ENCODE measurements at regions not wholly inside any gene's neighbourhood (a gene's known extent, or its start where the extent isn't known, plus 50 kb on each side); places are given as distances from the start of the nearest gene placed in this dataset.
"Not testable (repeated sequence)": the region's sequence is repeated elsewhere in the genome, so short reads cannot be mapped to it uniquely, and the experiment has no call there.

GRCh38 chr11:112538534-112539280 is 278.0 kb upstream of the PLET1 start:
- Mint-ChIP-seq H3K4me3 (no peak overlapping the region), H3K27ac (no peak overlapping the region), H3K36me3 (ENCODE audit: insufficient read depth) (no peaks in the 10 kb centered on the region), H3K9me3 (no peaks in the 10 kb centered on the region), H3K27me3 (peaks cover 51 to 63% of the 10 kb centered on the region in 2 donors), H3K4me1 (ENCODE audit: low read depth in 2 of 2) (peaks cover 0 to 3% of the 10 kb centered on the region in 2 donors)
- ATAC-seq (replicated peaks) (no peak), DNase-seq (no peak)

- not testable (repeated sequence) for H3K36me3 Mint-ChIP-seq (ENCODE audit: insufficient read depth); H3K9me3 Mint-ChIP-seq; H3K4me3 Mint-ChIP-seq; H3K27ac Mint-ChIP-seq; ATAC-seq (replicated peaks); DNase-seq; H3K4me1 Mint-ChIP-seq (ENCODE audit: low read depth in 2 of 2)
- H3K27me3 Mint-ChIP-seq: peaks cover 54 to 58% of the 10 kb centered on the region in 2 donors
Observed at GRCh38 chr11:112539281-112539555, 278.6 kb upstream of the PLET1 start.

DNA sequence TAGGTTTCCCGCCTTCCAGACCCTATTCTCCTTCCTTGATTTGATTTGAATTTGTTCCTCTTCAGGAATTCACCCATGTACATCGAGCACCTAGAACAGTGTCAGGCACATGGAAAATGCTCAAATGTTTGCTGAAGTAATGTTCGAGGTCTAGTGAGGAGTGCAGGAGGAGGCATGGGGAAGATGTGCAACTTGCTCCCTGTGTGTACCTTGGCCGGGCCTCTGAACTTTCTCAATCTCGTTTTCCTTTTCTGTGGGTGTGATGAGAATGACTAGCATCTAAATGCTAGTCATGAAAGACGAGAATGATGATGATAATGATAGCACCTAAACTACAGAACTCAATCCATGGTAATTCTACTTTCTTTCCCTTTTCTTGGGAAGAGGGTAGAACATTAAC is 279.1 kb upstream of the PLET1 start:
- no peak overlapping the region for H3K4me3 Mint-ChIP-seq
- H3K9me3 Mint-ChIP-seq: no peaks in the 10 kb centered on the region
- H3K27me3 Mint-ChIP-seq: peaks cover 50 to 53% of the 10 kb centered on the region in 2 donors
- ATAC-seq (replicated peaks) (no peak), DNase-seq (no peak)
- peaks cover 0 to 3% of the 10 kb centered on the region in 2 donors for H3K4me1 Mint-ChIP-seq (ENCODE audit: low read depth in 2 of 2)
- no peak overlapping the region for H3K27ac Mint-ChIP-seq
- no peaks in the 10 kb centered on the region for H3K36me3 Mint-ChIP-seq (ENCODE audit: insufficient read depth)

GRCh38 chr11:112540261-112540660 is 279.6 kb upstream of the PLET1 start:
- H3K4me1 Mint-ChIP-seq (ENCODE audit: low read depth in 2 of 2): peaks cover 0 to 3% of the 10 kb centered on the region in 2 donors
- ATAC-seq (replicated peaks): no peak
- no peak for DNase-seq
- H3K27ac Mint-ChIP-seq: no peak overlapping the region
- H3K36me3 Mint-ChIP-seq (ENCODE audit: insufficient read depth): no peaks in the 10 kb centered on the region
- no peak overlapping the region for H3K4me3 Mint-ChIP-seq
- H3K9me3 Mint-ChIP-seq: no peaks in the 10 kb centered on the region
- H3K27me3 Mint-ChIP-seq: peaks cover 45 to 47% of the 10 kb centered on the region in 2 donors

DNA sequence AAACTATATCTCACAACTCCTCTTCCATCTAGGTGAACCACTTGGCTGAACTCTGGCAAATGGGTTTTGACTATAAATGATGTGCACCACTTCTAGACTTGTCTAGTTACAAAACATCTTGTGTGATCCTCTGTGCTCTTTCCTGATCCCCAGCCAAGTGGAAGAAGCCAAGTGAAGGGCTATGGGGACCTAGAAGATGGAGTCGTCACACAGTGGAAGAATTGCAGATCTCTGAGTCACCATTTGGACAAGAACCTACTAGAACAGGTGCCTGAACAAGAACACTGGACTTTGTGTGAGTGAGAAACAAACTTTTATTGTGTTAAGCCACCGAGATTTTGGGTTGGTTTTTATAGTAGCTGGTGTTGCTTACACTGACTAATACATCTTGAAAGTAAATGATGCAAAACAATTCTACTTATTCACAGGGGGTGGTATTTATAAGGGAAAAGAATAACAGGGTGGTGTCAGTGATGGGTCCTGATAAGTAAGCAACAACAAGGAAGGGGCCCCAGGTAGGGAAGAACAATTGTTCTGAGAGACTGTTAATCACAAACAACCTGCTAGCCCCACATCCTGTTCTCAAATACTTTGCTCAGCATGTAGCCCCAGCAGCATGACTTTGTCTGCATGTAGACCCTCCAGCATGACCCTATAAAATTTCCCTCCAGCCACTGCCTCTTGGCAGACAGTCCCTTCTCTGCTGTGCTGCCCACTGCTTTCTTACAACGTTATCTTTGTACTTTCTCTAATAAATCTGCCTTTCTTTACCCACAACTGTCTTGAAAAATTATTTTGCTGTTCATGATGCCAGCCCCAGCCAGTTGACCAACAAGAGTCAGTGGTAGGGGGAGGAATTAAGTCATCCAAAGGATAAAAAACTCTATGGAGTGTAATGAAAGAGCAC is 280.7 kb upstream of the PLET1 start:
- no peak overlapping the region for H3K27ac Mint-ChIP-seq
- no peak for DNase-seq
- H3K4me3 Mint-ChIP-seq: no peak overlapping the region
- no peaks in the 10 kb centered on the region for H3K36me3 Mint-ChIP-seq (ENCODE audit: insufficient read depth)
- no peaks in the 10 kb centered on the region for H3K9me3 Mint-ChIP-seq
- no peak for ATAC-seq (replicated peaks)
- peaks cover 36 to 37% of the 10 kb centered on the region in 2 donors for H3K27me3 Mint-ChIP-seq
- peaks cover 0 to 3% of the 10 kb centered on the region in 2 donors for H3K4me1 Mint-ChIP-seq (ENCODE audit: low read depth in 2 of 2)

DNA sequence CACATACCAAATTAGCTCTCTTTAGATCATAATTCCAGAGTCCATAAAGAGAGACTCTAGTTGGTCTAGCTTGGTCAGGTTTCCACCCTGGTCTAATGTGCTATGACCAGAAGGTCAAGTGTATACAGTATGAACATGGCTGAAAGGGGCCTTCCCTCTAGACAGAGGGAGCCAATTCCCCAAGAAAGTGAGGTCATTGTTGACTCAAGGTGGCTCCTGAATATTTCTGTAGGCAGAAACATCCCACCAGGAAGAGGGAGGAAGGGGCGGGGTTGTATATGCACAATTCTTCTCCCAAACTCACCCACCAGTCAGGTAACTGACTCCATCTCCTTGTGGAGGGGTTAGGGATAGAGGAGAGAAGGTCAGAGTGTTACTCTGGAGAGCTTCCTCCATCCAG is 281.8 kb upstream of the PLET1 start:
- DNase-seq (no peak), ATAC-seq (replicated peaks) (no peak)
- Mint-ChIP-seq H3K9me3 (no peaks in the 10 kb centered on the region), H3K36me3 (ENCODE audit: insufficient read depth) (no peaks in the 10 kb centered on the region), H3K4me1 (ENCODE audit: low read depth in 2 of 2) (peaks cover 0 to 3% of the 10 kb centered on the region in 2 donors), H3K27ac (no peak overlapping the region), H3K27me3 (peaks cover 25 to 31% of the 10 kb centered on the region in 2 donors), H3K4me3 (no peak overlapping the region)

DNA sequence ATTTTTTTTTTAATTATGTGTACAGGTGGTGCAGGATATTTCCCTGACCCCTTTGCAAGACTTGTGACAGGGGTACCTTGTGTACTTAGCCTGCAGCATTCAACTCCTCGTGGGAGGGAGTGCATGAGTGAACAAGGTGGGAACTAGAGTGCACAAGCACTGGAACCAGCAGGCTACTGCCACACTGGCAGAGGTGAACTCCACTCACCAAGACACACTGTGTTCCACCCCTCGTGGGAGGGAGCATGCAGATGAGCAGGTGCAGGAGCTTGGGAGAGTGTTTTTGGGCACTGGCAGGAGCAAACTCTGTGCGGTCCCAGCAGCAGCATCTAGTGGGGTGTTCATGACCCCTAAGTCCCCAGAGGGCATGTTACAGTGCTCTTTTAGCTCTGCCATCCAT is 282.7 kb upstream of the PLET1 start:
- DNase-seq: no peak
- Mint-ChIP-seq H3K27me3 (peaks cover 17 to 26% of the 10 kb centered on the region in 2 donors), H3K36me3 (ENCODE audit: insufficient read depth) (no peaks in the 10 kb centered on the region), H3K4me3 (no peak overlapping the region), H3K9me3 (no peaks in the 10 kb centered on the region), H3K4me1 (ENCODE audit: low read depth in 2 of 2) (peaks cover 0 to 3% of the 10 kb centered on the region in 2 donors), H3K27ac (no peak overlapping the region)
- ATAC-seq (replicated peaks): no peak

DNA sequence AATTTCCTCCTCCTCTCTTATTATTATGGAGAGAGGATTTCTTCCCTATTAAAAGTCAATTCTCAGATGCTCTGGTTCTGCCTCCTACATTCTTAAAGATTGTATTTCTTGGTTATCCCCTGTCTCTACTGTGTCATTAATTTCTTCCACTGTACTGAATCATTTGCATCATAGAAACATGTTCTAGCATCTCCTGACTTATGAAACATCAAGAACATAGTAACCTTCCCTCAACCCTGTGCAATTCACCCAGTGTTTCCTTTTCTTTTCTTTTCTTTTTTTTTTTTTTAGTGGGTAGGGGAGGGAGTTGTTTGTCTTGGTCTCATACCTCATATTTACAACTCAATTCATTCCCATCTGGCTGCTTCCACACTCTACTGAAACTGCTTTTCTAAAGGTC is 288.0 kb upstream of the PLET1 start:
- Mint-ChIP-seq H3K9me3 (no peaks in the 10 kb centered on the region), H3K27ac (no peak overlapping the region), H3K4me3 (no peak overlapping the region), H3K4me1 (ENCODE audit: low read depth in 2 of 2) (no peaks in the 10 kb centered on the region), H3K27me3 (peaks cover 11 to 14% of the 10 kb centered on the region in 2 donors), H3K36me3 (ENCODE audit: insufficient read depth) (no peaks in the 10 kb centered on the region)
- ATAC-seq (replicated peaks) (no peak), DNase-seq (no peak)

GRCh38 chr11:112553205-112553731 is 292.6 kb upstream of the PLET1 start:
- Mint-ChIP-seq H3K4me3 (no peak overlapping the region), H3K4me1 (ENCODE audit: low read depth in 2 of 2) (no peaks in the 10 kb centered on the region), H3K9me3 (no peaks in the 10 kb centered on the region), H3K27ac (no peak overlapping the region), H3K27me3 (peaks cover 14 to 20% of the 10 kb centered on the region in 2 donors), H3K36me3 (ENCODE audit: insufficient read depth) (no peaks in the 10 kb centered on the region)
- no peak for DNase-seq
- no peak for ATAC-seq (replicated peaks)

DNA sequence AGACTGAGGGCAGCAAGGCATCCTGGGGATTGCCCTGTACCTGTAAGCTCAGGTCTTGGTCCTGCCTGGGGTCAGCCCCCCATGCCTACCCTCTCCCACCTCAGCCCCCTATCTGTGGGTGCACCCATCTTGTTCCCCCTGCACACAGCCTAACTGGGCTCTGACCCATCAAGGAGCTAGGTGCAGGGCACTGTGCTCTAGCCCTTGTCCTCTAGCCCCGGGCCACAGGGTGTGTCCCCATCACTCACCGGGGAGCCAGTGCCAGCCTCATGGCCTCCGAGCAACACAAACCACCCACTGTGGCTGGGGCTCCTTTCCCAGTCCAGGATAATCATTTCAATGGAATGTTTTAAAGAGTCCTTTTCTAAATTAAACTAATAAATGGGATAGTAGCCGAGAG is 293.9 kb upstream of the PLET1 start:
- H3K36me3 Mint-ChIP-seq (ENCODE audit: insufficient read depth): no peaks in the 10 kb centered on the region
- no peak for ATAC-seq (replicated peaks)
- H3K4me1 Mint-ChIP-seq (ENCODE audit: low read depth in 2 of 2): no peaks in the 10 kb centered on the region
- peaks cover 14 to 29% of the 10 kb centered on the region in 2 donors for H3K27me3 Mint-ChIP-seq
- no peak for DNase-seq
- no peak overlapping the region for H3K4me3 Mint-ChIP-seq
- no peaks in the 10 kb centered on the region for H3K9me3 Mint-ChIP-seq
- no peak overlapping the region for H3K27ac Mint-ChIP-seq

GRCh38 chr11:112555491-112556364 is 295.1 kb upstream of the PLET1 start:
- DNase-seq: peak; percentile 38 to 41 (median 40)
- Mint-ChIP-seq H3K9me3 (no peaks in the 10 kb centered on the region), H3K27me3 (peaks cover 14 to 29% of the 10 kb centered on the region in 2 donors), H3K4me1 (ENCODE audit: low read depth in 2 of 2) (no peaks in the 10 kb centered on the region), H3K27ac (peak overlapping the region in 1 of 2 donors; percentile 61), H3K4me3 (no peak overlapping the region), H3K36me3 (ENCODE audit: insufficient read depth) (no peaks in the 10 kb centered on the region)
- peak; percentile 61 for ATAC-seq (replicated peaks)

GRCh38 chr11:112558691-112559090 is 298.0 kb upstream of the PLET1 start:
- H3K27ac Mint-ChIP-seq: no peak overlapping the region
- no peaks in the 10 kb centered on the region for H3K9me3 Mint-ChIP-seq

GRCh38 chr11:112563808-112564207 is 303.1 kb upstream of the PLET1 start:
- Mint-ChIP-seq H3K4me1 (ENCODE audit: low read depth in 2 of 2) (no peaks in the 10 kb centered on the region), H3K9me3 (no peaks in the 10 kb centered on the region), H3K36me3 (ENCODE audit: insufficient read depth) (no peaks in the 10 kb centered on the region), H3K27ac (no peak overlapping the region), H3K4me3 (no peak overlapping the region), H3K27me3 (peaks cover 44 to 50% of the 10 kb centered on the region in 2 donors)
- DNase-seq (no peak), ATAC-seq (replicated peaks) (no peak)

More at GRCh38 chr11:112558691-112559090, 298.0 kb upstream of the PLET1 start:
- Mint-ChIP-seq H3K36me3 (ENCODE audit: insufficient read depth) (no peaks in the 10 kb centered on the region), H3K27me3 (peaks cover 22 to 42% of the 10 kb centered on the region in 2 donors), H3K4me1 (ENCODE audit: low read depth in 2 of 2) (no peaks in the 10 kb centered on the region), H3K4me3 (no peak overlapping the region)
- ATAC-seq (replicated peaks): no peak
- no peak for DNase-seq
